Neutrophil (primary cell): ENCODE measurements at regions not wholly inside any gene's neighbourhood (a gene's known extent, or its start where the extent isn't known, plus 50 kb on each side); places are given as distances from the start of the nearest gene placed in this dataset.

ENCODE experiments used
- H3K27ac ChIP-seq: fragments of 200-600 bp; sonication (generic); 2 replicates; pipeline ENCODE4 v1.5.1; 2016; ENCODE audit warnings: mild to moderate bottlenecking, moderate library complexity
- H3K27me3 ChIP-seq: fragments of 200-600 bp; sonication (generic); 2 replicates; pipeline ENCODE4 v1.6.0; 2016; ENCODE audit warnings: mild to moderate bottlenecking
- H3K36me3 ChIP-seq: fragments of 200-600 bp; sonication (generic); 2 replicates; pipeline ENCODE4 v1.5.1; 2017
- H3K4me1 ChIP-seq, 2 experiments: fragments of 200-600 bp in 1 of 2; sonication (generic) in 1 of 2; 1 replicate in 1 of 2; 2 replicates in 1 of 2; pipeline versions ENCODE4 v1.5.1 to v1.6.1; 2013 to 2016; ENCODE audit warnings: low read depth in 1 of 2, low read length in 1 of 2, mild to moderate bottlenecking in 1 of 2, moderate library complexity in 1 of 2; ENCODE audit not compliant: control insufficient read depth in 1 of 2, insufficient read depth in 1 of 2
- H3K4me3 ChIP-seq, 2 experiments: fragments of 200-600 bp in 1 of 2; sonication (generic) in 1 of 2; 1 replicate in 1 of 2; 2 replicates in 1 of 2; pipeline ENCODE4 v1.5.1; 2013 to 2016; ENCODE audit warnings: low read depth in 1 of 2, low read length in 1 of 2, mild to moderate bottlenecking in 1 of 2, moderate library complexity in 1 of 2
- H3K9me3 ChIP-seq: fragments of 200-600 bp; sonication (generic); 2 replicates; pipeline ENCODE4 v1.5.1; 2016
- CTCF ChIP-seq: fragments of 200-600 bp; sonication (generic); IDR thresholded peaks from 2 replicates; pipeline ENCODE4 v1.5.1; 2016; ENCODE audit warnings: antibody characterized with exemption

GRCh38 chr20:23163562-23163961, 77.4 kb upstream of the CD93 start:
- Histone ChIP-seq H3K9me3 (no peaks in the 10 kb centered on the region), H3K36me3 (no peaks in the 10 kb centered on the region), H3K4me1 (peaks cover 47 to 50% of the 10 kb centered on the region in 2 experiments), H3K27ac (no peak overlapping the region), H3K4me3 (no peak overlapping the region), H3K27me3 (no peaks in the 10 kb centered on the region)
- TF ChIP-seq CTCF, result no peak

GRCh38 chr20:23162887-23163286, 76.8 kb upstream of the CD93 start:
- Histone ChIP-seq H3K4me3 (peak overlapping the region in 1 of 2 experiments; percentile 31), H3K9me3 (no peaks in the 10 kb centered on the region), H3K4me1 (peaks cover 54 to 57% of the 10 kb centered on the region in 2 experiments), H3K27me3 (no peaks in the 10 kb centered on the region), H3K36me3 (no peaks in the 10 kb centered on the region), H3K27ac (peak overlapping the region; percentile 95)
- TF ChIP-seq CTCF, result no peak

GRCh38 chr20:23161968-23162696, 76.0 kb upstream of the CD93 start:
- H3K27ac ChIP-seq, result peak overlapping the region; percentile 95
- H3K9me3 ChIP-seq, result no peaks in the 10 kb centered on the region
- no peaks in the 10 kb centered on the region for H3K36me3 ChIP-seq
- H3K4me1 ChIP-seq, result peaks cover 56 to 59% of the 10 kb centered on the region in 2 experiments
- peak overlapping the region; percentile 31 for H3K4me3 ChIP-seq
- no peak for TF ChIP-seq CTCF
- H3K27me3 ChIP-seq, result no peaks in the 10 kb centered on the region

GRCh38 chr20:23161244-23161891, 75.2 kb upstream of the CD93 start:
- H3K4me1 ChIP-seq, result peaks cover 59 to 63% of the 10 kb centered on the region in 2 experiments
- H3K27ac ChIP-seq, result peak overlapping the region; percentile 95
- H3K36me3 ChIP-seq, result no peaks in the 10 kb centered on the region
- peak overlapping the region; percentile 31 for H3K4me3 ChIP-seq
- H3K27me3 ChIP-seq, result no peaks in the 10 kb centered on the region
- no peak for TF ChIP-seq CTCF
- H3K9me3 ChIP-seq, result no peaks in the 10 kb centered on the region

GRCh38 chr20:23160536-23161243, 74.6 kb upstream of the CD93 start:
- H3K9me3 ChIP-seq, result no peaks in the 10 kb centered on the region
- TF ChIP-seq CTCF, result no peak
- no peaks in the 10 kb centered on the region for H3K36me3 ChIP-seq
- H3K27ac ChIP-seq, result peak overlapping the region; percentile 95
- peaks cover 66 to 69% of the 10 kb centered on the region in 2 experiments for H3K4me1 ChIP-seq
- no peak overlapping the region for H3K4me3 ChIP-seq
- H3K27me3 ChIP-seq, result no peaks in the 10 kb centered on the region
